SK-N-SH treated with all-trans-retinoic acid at 6 μM for 48 hours (cell line): ENCODE measurements at regions not wholly inside any gene's neighbourhood (a gene's known extent, or its start where the extent isn't known, plus 50 kb on each side); places are given as distances from the start of the nearest gene placed in this dataset.

ENCODE experiments used
- ARNTL ChIP-seq: fragments of 450-650 bp; formaldehyde crosslinking; IDR thresholded peaks from 2 replicates; pipeline ENCODE4 v1.5.0; 2020; ENCODE audit warnings: low read depth, mild to moderate bottlenecking, moderate library complexity, borderline replicate concordance
- CREB5 ChIP-seq: fragments of 250-450 bp; sonication (Bioruptor Pico); IDR thresholded peaks from 2 replicates; pipeline ENCODE4 v1.5.1; 2020; ENCODE audit warnings: low read depth, mild to moderate bottlenecking, moderate library complexity
- CSDC2 ChIP-seq: fragments of 250-450 bp; sonication (Bioruptor Pico); IDR thresholded peaks from 2 replicates; pipeline ENCODE4 v1.5.0; 2020; ENCODE audit warnings: mild to moderate bottlenecking, moderate library complexity
- POU6F1 ChIP-seq: fragments of 250-450 bp; sonication (Bioruptor Pico); IDR thresholded peaks from 2 replicates; pipeline ENCODE4 v1.8.0; 2021; ENCODE audit warnings: low read depth, mild to moderate bottlenecking, moderate library complexity, borderline replicate concordance
- PPARA ChIP-seq: fragments of 250-450 bp; sonication (Bioruptor Pico); IDR thresholded peaks from 2 replicates; pipeline ENCODE4 v1.5.0; 2020; ENCODE audit warnings: mild to moderate bottlenecking, borderline replicate concordance
- TOX ChIP-seq: fragments of 250-450 bp; sonication (Bioruptor Pico); IDR thresholded peaks from 2 replicates; pipeline ENCODE4 v1.8.0; 2021; ENCODE audit warnings: mild to moderate bottlenecking, moderate library complexity, borderline replicate concordance
- TSHZ2 ChIP-seq: fragments of 250-450 bp; sonication (Bioruptor Pico); IDR thresholded peaks from 2 replicates; pipeline ENCODE4 v1.5.0; 2020; ENCODE audit warnings: mild to moderate bottlenecking, moderate library complexity
- ZFP3 ChIP-seq: fragments of 250-450 bp; sonication (Bioruptor Pico); IDR thresholded peaks from 2 replicates; pipeline ENCODE4 v1.5.0; 2020; ENCODE audit warnings: mild to moderate bottlenecking, moderate library complexity
- ZFP30 ChIP-seq: fragments of 450-650 bp; formaldehyde crosslinking; IDR thresholded peaks from 2 replicates; pipeline ENCODE4 v1.5.0; 2022; ENCODE audit warnings: mild to moderate bottlenecking, moderate library complexity

GRCh38 chr2:46841621-46842020 is 74.0 kb downstream of the MCFD2 start:
- TF ChIP-seq CREB5 (CRISPR knock-in tag) (no peak), ZFP3 (no peak), POU6F1 (no peak), TOX (CRISPR knock-in tag) (no peak), ZFP30 (CRISPR knock-in tag) (no peak), CSDC2 (no peak), PPARA (CRISPR knock-in tag) (no peak), ARNTL (CRISPR knock-in tag) (no peak), TSHZ2 (CRISPR knock-in tag) (no peak)
